H1 (cell line): ENCODE measurements at regions not wholly inside any gene's neighbourhood (a gene's known extent, or its start where the extent isn't known, plus 50 kb on each side); places are given as distances from the start of the nearest gene placed in this dataset.

ENCODE experiments used
- CTCF ChIA-PET: fragments of 300-600 bp; sonication (Branson Sonifier 250); formaldehyde crosslinking; loops from one replicate; lab custom pipeline; 2021; ENCODE audit not compliant: partially characterized antibody; lab: Charles Lee
- POLR2A ChIA-PET: fragments of 300-600 bp; sonication (Branson Sonifier 250); formaldehyde crosslinking; loops from one replicate; lab custom pipeline; 2021; ENCODE audit warnings: inconsistent platforms; ENCODE audit not compliant: partially characterized antibody; lab: Charles Lee
- DNase-seq, 2 experiments: peaks; one replicate each; pipeline versions ENCODE4 v3.0.0 to v3.0.0-alpha.2; 2010 to 2022; ENCODE audit warnings: low spot score in 2 of 2, low read depth in 1 of 2, mixed read lengths in 1 of 2
- FAIRE-seq: peaks from 2 replicates; lab custom pipeline; 2011; peaks lifted over from hg19 to GRCh38; lab: Jason Lieb, UNC
- H2AFZ ChIP-seq: 2 replicates; pipeline ENCODE4 v1.8.1; 2012; ENCODE audit warnings: low read length, inconsistent platforms
- H2AK5ac ChIP-seq: 2 replicates; pipeline ENCODE4 v1.6.1; 2013; ENCODE audit warnings: low read depth, low read length
- H2BK120ac ChIP-seq: replicated peaks from 2 replicates; pipeline ENCODE3; 2013; ENCODE audit warnings: low read depth, low read length, inconsistent platforms
- H2BK12ac ChIP-seq: 2 replicates; pipeline ENCODE4 v1.6.1; 2013; ENCODE audit warnings: low read depth, low read length
- H2BK15ac ChIP-seq: 2 replicates; pipeline ENCODE4 v1.6.1; 2013; ENCODE audit warnings: low read length
- H2BK20ac ChIP-seq: 2 replicates; pipeline ENCODE4 v1.6.1; 2013; ENCODE audit warnings: low read length
- H2BK5ac ChIP-seq: 2 replicates; pipeline ENCODE4 v1.6.1; 2013; ENCODE audit warnings: low read depth, low read length
- H3K14ac ChIP-seq: 2 replicates; pipeline ENCODE4 v1.6.1; 2013; ENCODE audit warnings: inconsistent platforms; ENCODE audit not compliant: insufficient read length
- H3K18ac ChIP-seq: 2 replicates; pipeline ENCODE4 v1.6.1; 2013; ENCODE audit warnings: low read length; ENCODE audit errors: extremely low read depth
- H3K23ac ChIP-seq: 2 replicates; pipeline ENCODE4 v1.6.1; 2013; ENCODE audit warnings: inconsistent platforms; ENCODE audit not compliant: insufficient read length
- H3K23me2 ChIP-seq: 2 replicates; pipeline ENCODE4 v1.6.1; 2013; ENCODE audit warnings: low read depth, low read length
- H3K27ac ChIP-seq: 2 replicates; pipeline ENCODE4 v1.6.1; 2011; ENCODE audit warnings: low read depth, low read length, inconsistent platforms
- H3K27me3 ChIP-seq, 4 experiments: replicated peaks in 1 of 4; 1 replicate in 1 of 4; 2 replicates in 3 of 4; pipeline versions ENCODE4 v1.6.1 to v1.8.1; 2011 to 2013; ENCODE audit warnings: low read length in 3 of 4, mild to moderate bottlenecking in 3 of 4, inconsistent platforms in 2 of 4, mixed read lengths in 2 of 4, moderate library complexity in 1 of 4; ENCODE audit not compliant: control insufficient read depth in 3 of 4, insufficient read depth in 3 of 4; ENCODE audit errors: extremely low read depth in 1 of 4
- H3K36me3 ChIP-seq, 4 experiments: 2 replicates each; pipeline versions ENCODE4 v1.6.1 to v1.8.1; 2011 to 2013; ENCODE audit warnings: mild to moderate bottlenecking in 4 of 4, low read length in 3 of 4, moderate library complexity in 2 of 4, control low read depth in 1 of 4, inconsistent platforms in 1 of 4; ENCODE audit not compliant: insufficient read depth in 4 of 4, control insufficient read depth in 2 of 4
- H3K4ac ChIP-seq: replicated peaks from 2 replicates; pipeline ENCODE3; 2013; ENCODE audit warnings: low read length, low read depth, mixed read lengths, inconsistent platforms; ENCODE audit not compliant: insufficient read length
- H3K4me1 ChIP-seq, 4 experiments: replicated peaks in 1 of 4; 1 replicate in 1 of 4; 2 replicates in 3 of 4; pipeline versions ENCODE4 v1.6.1 to v1.8.1; 2011 to 2013; ENCODE audit warnings: low read length in 3 of 4, inconsistent platforms in 2 of 4, mixed read lengths in 1 of 4; ENCODE audit not compliant: insufficient read depth in 4 of 4, control insufficient read depth in 3 of 4
- H3K4me2 ChIP-seq, 2 experiments: 2 replicates each; pipeline versions ENCODE4 v1.6.1 to v1.8.1; 2011 to 2013; ENCODE audit warnings: low read depth in 2 of 2, low read length in 2 of 2, control low read depth in 1 of 2, inconsistent platforms in 1 of 2, mild to moderate bottlenecking in 1 of 2; ENCODE audit not compliant: insufficient read depth in 1 of 2
- H3K4me3 ChIP-seq, 4 experiments: fragments of 200-600, 300-600 bp in 1 of 4; sonication (generic), shearing (Covaris generic), sonication (Bioruptor Twin) in 1 of 4; 2 replicates each; pipeline versions ENCODE4 v1.5.1 to v1.8.1; 2011 to 2016; ENCODE audit warnings: low read length in 4 of 4, low read depth in 3 of 4, control low read depth in 2 of 4, inconsistent platforms in 2 of 4, mild to moderate bottlenecking in 2 of 4, mixed read lengths in 1 of 4, moderate library complexity in 1 of 4; ENCODE audit not compliant: insufficient read depth in 2 of 4; ENCODE audit errors: extremely low read depth in 1 of 4
- H3K56ac ChIP-seq: replicated peaks from 2 replicates; pipeline ENCODE3; 2013; ENCODE audit warnings: low read depth, mild to moderate bottlenecking, mixed read lengths, low read length, inconsistent platforms; ENCODE audit not compliant: insufficient read length
- H3K79me1 ChIP-seq: 2 replicates; pipeline ENCODE4 v1.6.1; 2013; ENCODE audit warnings: low read depth, low read length, control low read depth
- H3K79me2 ChIP-seq, 2 experiments: 2 replicates each; pipeline versions ENCODE4 v1.6.1 to v1.8.1; 2012 to 2013; ENCODE audit warnings: low read length in 2 of 2, mild to moderate bottlenecking in 2 of 2, inconsistent platforms in 1 of 2; ENCODE audit not compliant: insufficient read depth in 2 of 2, control insufficient read depth in 1 of 2
- H3K9ac ChIP-seq, 4 experiments: replicated peaks in 1 of 4; 1 replicate in 1 of 4; 2 replicates in 3 of 4; pipeline versions ENCODE4 v1.6.1 to v1.8.1; 2011 to 2013; ENCODE audit warnings: low read depth in 3 of 4, low read length in 3 of 4, control low read depth in 2 of 4, mild to moderate bottlenecking in 2 of 4, moderate library complexity in 2 of 4, inconsistent platforms in 1 of 4; ENCODE audit errors: extremely low read depth in 1 of 4
- H3K9me3 ChIP-seq, 2 experiments: 2 replicates each; pipeline versions ENCODE4 v1.6.1 to v1.8.1; 2012 to 2013; ENCODE audit warnings: mild to moderate bottlenecking in 2 of 2, moderate library complexity in 2 of 2, control low read depth in 1 of 2, inconsistent platforms in 1 of 2, low read depth in 1 of 2, low read length in 1 of 2, mixed read lengths in 1 of 2; ENCODE audit not compliant: insufficient read depth in 2 of 2
- H4K20me1 ChIP-seq, 2 experiments: replicated peaks in 1 of 2; 2 replicates each; pipeline versions ENCODE3 to v1.8.1; 2011 to 2013; ENCODE audit warnings: inconsistent platforms in 2 of 2, low read length in 2 of 2, mild to moderate bottlenecking in 1 of 2; ENCODE audit not compliant: insufficient read depth in 2 of 2, control insufficient read depth in 1 of 2
- H4K5ac ChIP-seq: 2 replicates; pipeline ENCODE4 v1.6.1; 2013; ENCODE audit warnings: low read length, low read depth, mixed read lengths, inconsistent platforms; ENCODE audit not compliant: insufficient read length
- H4K8ac ChIP-seq: 2 replicates; pipeline ENCODE4 v1.8.0; 2013; ENCODE audit warnings: mild to moderate bottlenecking, moderate library complexity, low read length, inconsistent platforms; ENCODE audit not compliant: insufficient read depth; ENCODE audit errors: extremely low read depth
- H4K91ac ChIP-seq: replicated peaks from 2 replicates; pipeline ENCODE3; 2013; ENCODE audit warnings: low read length, mixed read lengths, inconsistent platforms; ENCODE audit not compliant: insufficient read length
- FOSL1 ChIP-seq: IDR thresholded peaks from 2 replicates; pipeline ENCODE4 v1.6.1; 2011; ENCODE audit warnings: mild to moderate bottlenecking, low read depth, low read length, moderate library complexity; ENCODE audit not compliant: insufficient read depth
- TF ChIP-seq, protein P1 (sequence below): fragments of 300-600 bp; sonication (generic); IDR thresholded peaks from 2 replicates; pipeline ENCODE4 v1.7.1; 2012; ENCODE audit warnings: low read length, moderate library complexity, mild to moderate bottlenecking, inconsistent platforms; ENCODE audit not compliant: insufficient replicate concordance

DNA sequence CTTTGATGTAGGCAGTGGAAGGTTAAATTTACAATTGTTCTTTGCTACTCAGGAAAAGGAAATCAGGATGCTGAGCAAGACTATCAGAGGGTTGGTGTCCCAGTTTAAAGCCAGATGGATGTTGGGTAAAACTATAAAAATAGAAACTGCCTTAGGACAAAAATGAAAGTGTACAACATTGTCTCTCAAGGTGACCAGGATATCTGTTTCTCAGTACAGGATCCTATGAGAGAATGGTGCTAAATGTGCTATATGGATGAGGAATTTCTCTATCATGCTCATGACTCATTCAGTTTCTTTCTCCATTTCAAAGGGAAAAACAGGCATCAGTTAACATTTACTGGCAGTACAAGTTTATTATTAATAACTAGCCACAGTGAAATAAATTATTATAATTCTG, 534.2 kb upstream of the GJE1 start:
- Histone ChIP-seq H3K56ac (no peak overlapping the region), H3K14ac (no peak overlapping the region), H3K36me3 (no peaks in the 10 kb centered on the region), H3K4me3 (no peak overlapping the region), H3K4me1 (no peaks in the 10 kb centered on the region), H2BK5ac (no peak overlapping the region), H3K9me3 (no peaks in the 10 kb centered on the region), H3K23ac (no peak overlapping the region), H3K9ac (no peak overlapping the region), H4K5ac (no peak overlapping the region), H2BK120ac (no peak overlapping the region), H4K8ac (no peak overlapping the region), H3K4me2 (no peak overlapping the region), H2BK15ac (no peak overlapping the region), H4K91ac (no peak overlapping the region), H3K23me2 (no peaks in the 10 kb centered on the region), H3K18ac (no peak overlapping the region), H3K79me2 (no peaks in the 10 kb centered on the region), H2BK12ac (no peak overlapping the region), H3K27ac (no peak overlapping the region), H2AK5ac (no peak overlapping the region), H2AFZ (no peak overlapping the region), H4K20me1 (no peaks in the 10 kb centered on the region), H3K4ac (no peak overlapping the region), H3K79me1 (no peaks in the 10 kb centered on the region), H3K27me3 (no peaks in the 10 kb centered on the region), H2BK20ac (no peak overlapping the region)
- DNase-seq (no peak), FAIRE-seq (no peak)
- CTCF ChIA-PET: interaction anchor here (0.7 to 1.1 kb wide), 2 partner anchors 9 to 940 kb away, joined by 3 read pairs; no protein-coding TSS in a partner anchor
- POLR2A ChIA-PET: no interaction called here
- no peak for TF ChIP-seq FOSL1
- TF ChIP-seq, protein P1, sequence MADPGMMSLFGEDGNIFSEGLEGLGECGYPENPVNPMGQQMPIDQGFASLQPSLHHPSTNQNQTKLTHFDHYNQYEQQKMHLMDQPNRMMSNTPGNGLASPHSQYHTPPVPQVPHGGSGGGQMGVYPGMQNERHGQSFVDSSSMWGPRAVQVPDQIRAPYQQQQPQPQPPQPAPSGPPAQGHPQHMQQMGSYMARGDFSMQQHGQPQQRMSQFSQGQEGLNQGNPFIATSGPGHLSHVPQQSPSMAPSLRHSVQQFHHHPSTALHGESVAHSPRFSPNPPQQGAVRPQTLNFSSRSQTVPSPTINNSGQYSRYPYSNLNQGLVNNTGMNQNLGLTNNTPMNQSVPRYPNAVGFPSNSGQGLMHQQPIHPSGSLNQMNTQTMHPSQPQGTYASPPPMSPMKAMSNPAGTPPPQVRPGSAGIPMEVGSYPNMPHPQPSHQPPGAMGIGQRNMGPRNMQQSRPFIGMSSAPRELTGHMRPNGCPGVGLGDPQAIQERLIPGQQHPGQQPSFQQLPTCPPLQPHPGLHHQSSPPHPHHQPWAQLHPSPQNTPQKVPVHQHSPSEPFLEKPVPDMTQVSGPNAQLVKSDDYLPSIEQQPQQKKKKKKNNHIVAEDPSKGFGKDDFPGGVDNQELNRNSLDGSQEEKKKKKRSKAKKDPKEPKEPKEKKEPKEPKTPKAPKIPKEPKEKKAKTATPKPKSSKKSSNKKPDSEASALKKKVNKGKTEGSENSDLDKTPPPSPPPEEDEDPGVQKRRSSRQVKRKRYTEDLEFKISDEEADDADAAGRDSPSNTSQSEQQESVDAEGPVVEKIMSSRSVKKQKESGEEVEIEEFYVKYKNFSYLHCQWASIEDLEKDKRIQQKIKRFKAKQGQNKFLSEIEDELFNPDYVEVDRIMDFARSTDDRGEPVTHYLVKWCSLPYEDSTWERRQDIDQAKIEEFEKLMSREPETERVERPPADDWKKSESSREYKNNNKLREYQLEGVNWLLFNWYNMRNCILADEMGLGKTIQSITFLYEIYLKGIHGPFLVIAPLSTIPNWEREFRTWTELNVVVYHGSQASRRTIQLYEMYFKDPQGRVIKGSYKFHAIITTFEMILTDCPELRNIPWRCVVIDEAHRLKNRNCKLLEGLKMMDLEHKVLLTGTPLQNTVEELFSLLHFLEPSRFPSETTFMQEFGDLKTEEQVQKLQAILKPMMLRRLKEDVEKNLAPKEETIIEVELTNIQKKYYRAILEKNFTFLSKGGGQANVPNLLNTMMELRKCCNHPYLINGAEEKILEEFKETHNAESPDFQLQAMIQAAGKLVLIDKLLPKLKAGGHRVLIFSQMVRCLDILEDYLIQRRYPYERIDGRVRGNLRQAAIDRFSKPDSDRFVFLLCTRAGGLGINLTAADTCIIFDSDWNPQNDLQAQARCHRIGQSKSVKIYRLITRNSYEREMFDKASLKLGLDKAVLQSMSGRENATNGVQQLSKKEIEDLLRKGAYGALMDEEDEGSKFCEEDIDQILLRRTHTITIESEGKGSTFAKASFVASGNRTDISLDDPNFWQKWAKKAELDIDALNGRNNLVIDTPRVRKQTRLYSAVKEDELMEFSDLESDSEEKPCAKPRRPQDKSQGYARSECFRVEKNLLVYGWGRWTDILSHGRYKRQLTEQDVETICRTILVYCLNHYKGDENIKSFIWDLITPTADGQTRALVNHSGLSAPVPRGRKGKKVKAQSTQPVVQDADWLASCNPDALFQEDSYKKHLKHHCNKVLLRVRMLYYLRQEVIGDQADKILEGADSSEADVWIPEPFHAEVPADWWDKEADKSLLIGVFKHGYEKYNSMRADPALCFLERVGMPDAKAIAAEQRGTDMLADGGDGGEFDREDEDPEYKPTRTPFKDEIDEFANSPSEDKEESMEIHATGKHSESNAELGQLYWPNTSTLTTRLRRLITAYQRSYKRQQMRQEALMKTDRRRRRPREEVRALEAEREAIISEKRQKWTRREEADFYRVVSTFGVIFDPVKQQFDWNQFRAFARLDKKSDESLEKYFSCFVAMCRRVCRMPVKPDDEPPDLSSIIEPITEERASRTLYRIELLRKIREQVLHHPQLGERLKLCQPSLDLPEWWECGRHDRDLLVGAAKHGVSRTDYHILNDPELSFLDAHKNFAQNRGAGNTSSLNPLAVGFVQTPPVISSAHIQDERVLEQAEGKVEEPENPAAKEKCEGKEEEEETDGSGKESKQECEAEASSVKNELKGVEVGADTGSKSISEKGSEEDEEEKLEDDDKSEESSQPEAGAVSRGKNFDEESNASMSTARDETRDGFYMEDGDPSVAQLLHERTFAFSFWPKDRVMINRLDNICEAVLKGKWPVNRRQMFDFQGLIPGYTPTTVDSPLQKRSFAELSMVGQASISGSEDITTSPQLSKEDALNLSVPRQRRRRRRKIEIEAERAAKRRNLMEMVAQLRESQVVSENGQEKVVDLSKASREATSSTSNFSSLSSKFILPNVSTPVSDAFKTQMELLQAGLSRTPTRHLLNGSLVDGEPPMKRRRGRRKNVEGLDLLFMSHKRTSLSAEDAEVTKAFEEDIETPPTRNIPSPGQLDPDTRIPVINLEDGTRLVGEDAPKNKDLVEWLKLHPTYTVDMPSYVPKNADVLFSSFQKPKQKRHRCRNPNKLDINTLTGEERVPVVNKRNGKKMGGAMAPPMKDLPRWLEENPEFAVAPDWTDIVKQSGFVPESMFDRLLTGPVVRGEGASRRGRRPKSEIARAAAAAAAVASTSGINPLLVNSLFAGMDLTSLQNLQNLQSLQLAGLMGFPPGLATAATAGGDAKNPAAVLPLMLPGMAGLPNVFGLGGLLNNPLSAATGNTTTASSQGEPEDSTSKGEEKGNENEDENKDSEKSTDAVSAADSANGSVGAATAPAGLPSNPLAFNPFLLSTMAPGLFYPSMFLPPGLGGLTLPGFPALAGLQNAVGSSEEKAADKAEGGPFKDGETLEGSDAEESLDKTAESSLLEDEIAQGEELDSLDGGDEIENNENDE: no peak
